ENCODE measurements at regions not wholly inside any gene's neighbourhood (a gene's known extent, or its start where the extent isn't known, plus 50 kb on each side); places are given as distances from the start of the nearest gene placed in this dataset.
"Not testable (repeated sequence)": the region's sequence is repeated elsewhere in the genome, so short reads cannot be mapped to it uniquely, and the experiment has no call there.

- H3K27ac ChIP-seq (ENCODE audit: insufficient read depth, low read depth, low read length, poor library complexity, severe bottlenecking); H3K9me3 ChIP-seq (ENCODE audit: control insufficient read depth, low read length); H3K27me3 ChIP-seq (ENCODE audit: control insufficient read depth, insufficient read depth, low read length, poor library complexity, severe bottlenecking); H3K36me3 ChIP-seq (ENCODE audit: control insufficient read depth, insufficient read depth, low read length); H3K4me1 ChIP-seq (ENCODE audit: control insufficient read depth, insufficient read depth, low read length); H3K4me3 ChIP-seq (ENCODE audit: insufficient read depth, low read depth, low read length): not testable (repeated sequence)
These were observed 50.4 kb upstream of the B3GAT2 start for GRCh38 chr6:71007298-71007697.

DNA sequence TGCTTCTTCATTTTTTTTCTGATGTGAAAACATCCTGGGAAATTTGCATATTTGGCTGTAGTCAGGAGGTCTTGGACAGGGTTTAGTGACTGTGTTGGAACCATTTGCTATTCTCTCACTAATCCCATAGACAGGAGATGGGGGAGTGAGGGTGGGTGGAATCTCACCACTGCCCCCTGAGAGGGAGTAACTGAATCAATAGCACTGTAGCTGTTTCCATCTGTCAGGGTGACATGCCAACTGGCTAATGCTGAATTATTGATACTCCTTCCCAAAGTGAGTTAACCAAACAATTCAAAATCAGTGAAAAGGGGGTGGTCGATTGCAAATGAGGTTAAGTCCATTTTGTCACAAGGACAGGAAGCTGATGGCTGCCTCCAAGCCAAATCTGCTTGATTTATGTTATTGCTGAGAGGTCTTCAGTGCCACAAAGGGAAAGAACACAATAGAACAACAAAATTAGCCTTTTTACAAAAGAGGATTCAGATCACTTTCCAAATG lies 55.1 kb upstream of the B3GAT2 start:
- H3K4me3 ChIP-seq (ENCODE audit: insufficient read depth, low read depth, low read length), result no peak overlapping the region
- H3K4me1 ChIP-seq (ENCODE audit: control insufficient read depth, insufficient read depth, low read length), result no peaks in the 10 kb centered on the region
- no peaks in the 10 kb centered on the region for H3K36me3 ChIP-seq (ENCODE audit: control insufficient read depth, insufficient read depth, low read length)
- no peaks in the 10 kb centered on the region for H3K27me3 ChIP-seq (ENCODE audit: control insufficient read depth, insufficient read depth, low read length, poor library complexity, severe bottlenecking)
- WGBS, 2 experiments, result 73 to 91% methylated on average over 1 of the region's 1 CpG
- H3K27ac ChIP-seq (ENCODE audit: insufficient read depth, low read depth, low read length, poor library complexity, severe bottlenecking), result no peak overlapping the region
- no peaks in the 10 kb centered on the region for H3K9me3 ChIP-seq (ENCODE audit: control insufficient read depth, low read length)

DNA sequence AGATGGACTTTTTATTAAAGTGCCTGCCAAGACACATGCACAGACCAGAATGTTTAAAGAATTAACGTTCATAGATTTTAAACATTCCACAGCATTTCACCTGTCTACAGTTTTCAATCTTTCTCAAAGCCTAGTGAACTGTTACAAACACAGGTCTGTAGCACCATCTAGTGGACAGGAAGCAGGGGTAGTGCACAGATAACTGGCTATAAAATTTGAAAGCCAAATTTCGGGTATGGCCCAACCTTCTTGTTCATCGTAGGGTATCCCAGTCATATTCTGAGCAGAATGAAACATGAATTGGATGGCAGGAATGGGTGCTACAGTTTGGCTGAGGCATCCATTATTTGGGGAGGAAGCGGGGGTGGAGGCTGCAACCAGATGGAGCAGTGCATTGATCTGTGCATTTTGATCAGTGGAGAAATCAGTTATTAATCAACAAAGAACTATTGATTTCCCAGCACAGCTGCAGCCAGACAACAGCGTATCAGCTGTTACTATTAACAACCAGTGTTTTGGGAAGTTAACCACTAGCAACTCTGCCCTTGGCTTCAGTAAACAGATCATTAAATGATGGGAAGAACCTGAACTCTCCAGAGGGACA lies 56.1 kb upstream of the B3GAT2 start:
- Histone ChIP-seq H3K27ac (ENCODE audit: insufficient read depth, low read depth, low read length, poor library complexity, severe bottlenecking) (no peak overlapping the region), H3K27me3 (ENCODE audit: control insufficient read depth, insufficient read depth, low read length, poor library complexity, severe bottlenecking) (no peaks in the 10 kb centered on the region), H3K4me1 (ENCODE audit: control insufficient read depth, insufficient read depth, low read length) (no peaks in the 10 kb centered on the region), H3K4me3 (ENCODE audit: insufficient read depth, low read depth, low read length) (no peak overlapping the region), H3K36me3 (ENCODE audit: control insufficient read depth, insufficient read depth, low read length) (no peaks in the 10 kb centered on the region), H3K9me3 (ENCODE audit: control insufficient read depth, low read length) (no peaks in the 10 kb centered on the region)
- 60% methylated on average over 5 of the region's 5 CpGs for WGBS, 2 experiments

- no peaks in the 10 kb centered on the region for H3K27me3 ChIP-seq (ENCODE audit: control insufficient read depth, insufficient read depth, low read length, poor library complexity, severe bottlenecking)
- H3K9me3 ChIP-seq (ENCODE audit: control insufficient read depth, low read length), result no peaks in the 10 kb centered on the region
- no peak overlapping the region for H3K27ac ChIP-seq (ENCODE audit: insufficient read depth, low read depth, low read length, poor library complexity, severe bottlenecking)
- no peaks in the 10 kb centered on the region for H3K4me1 ChIP-seq (ENCODE audit: control insufficient read depth, insufficient read depth, low read length)
- no peak overlapping the region for H3K4me3 ChIP-seq (ENCODE audit: insufficient read depth, low read depth, low read length)
- H3K36me3 ChIP-seq (ENCODE audit: control insufficient read depth, insufficient read depth, low read length), result no peaks in the 10 kb centered on the region
These were observed 58.5 kb upstream of the B3GAT2 start for GRCh38 chr6:71015392-71015791.

- 63 to 69% methylated on average over 7 of the region's 7 CpGs for WGBS, 2 experiments
- no peaks in the 10 kb centered on the region for H3K9me3 ChIP-seq (ENCODE audit: control insufficient read depth, low read length)
- no peak overlapping the region for H3K4me3 ChIP-seq (ENCODE audit: insufficient read depth, low read depth, low read length)
- peak overlapping the region; percentile 26 for H3K27ac ChIP-seq (ENCODE audit: insufficient read depth, low read depth, low read length, poor library complexity, severe bottlenecking)
- H3K4me1 ChIP-seq (ENCODE audit: control insufficient read depth, insufficient read depth, low read length), result peaks cover 3% of the 10 kb centered on the region
- no peaks in the 10 kb centered on the region for H3K27me3 ChIP-seq (ENCODE audit: control insufficient read depth, insufficient read depth, low read length, poor library complexity, severe bottlenecking)
- no peaks in the 10 kb centered on the region for H3K36me3 ChIP-seq (ENCODE audit: control insufficient read depth, insufficient read depth, low read length)
These were observed 71.5 kb upstream of the B3GAT2 start for GRCh38 chr6:71028236-71028876.

- WGBS, 2 experiments, result 84 to 86% methylated on average over 3 of the region's 4 CpGs
- H3K27me3 ChIP-seq (ENCODE audit: control insufficient read depth, insufficient read depth, low read length, poor library complexity, severe bottlenecking), result no peaks in the 10 kb centered on the region
- H3K36me3 ChIP-seq (ENCODE audit: control insufficient read depth, insufficient read depth, low read length), result no peaks in the 10 kb centered on the region
- H3K9me3 ChIP-seq (ENCODE audit: control insufficient read depth, low read length), result no peaks in the 10 kb centered on the region
- H3K27ac ChIP-seq (ENCODE audit: insufficient read depth, low read depth, low read length, poor library complexity, severe bottlenecking), result no peak overlapping the region
- H3K4me1 ChIP-seq (ENCODE audit: control insufficient read depth, insufficient read depth, low read length), result peaks cover 3% of the 10 kb centered on the region
- H3K4me3 ChIP-seq (ENCODE audit: insufficient read depth, low read depth, low read length), result no peak overlapping the region
These were observed 72.0 kb upstream of the B3GAT2 start for GRCh38 chr6:71028877-71029252.

DNA sequence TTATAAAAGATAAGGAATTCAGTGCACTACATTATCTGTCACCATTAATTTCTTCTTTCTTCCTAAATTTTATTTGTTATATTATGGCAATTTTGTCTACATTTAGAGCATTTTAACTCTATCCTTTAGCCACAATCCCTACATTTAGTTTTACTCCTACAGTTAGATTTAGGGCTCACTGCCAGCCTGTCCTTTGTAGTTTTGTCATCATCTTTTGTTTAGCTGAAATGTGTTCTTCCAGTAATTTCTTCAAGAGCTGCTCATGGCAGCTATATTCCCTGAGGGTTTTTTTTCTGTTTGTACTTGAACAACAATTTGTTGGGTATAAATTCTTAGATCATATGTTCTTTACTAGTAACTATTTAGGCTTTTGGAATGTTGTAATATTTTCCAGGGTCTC lies 72.7 kb upstream of the B3GAT2 start:
- no peaks in the 10 kb centered on the region for H3K36me3 ChIP-seq (ENCODE audit: control insufficient read depth, insufficient read depth, low read length)
- H3K4me1 ChIP-seq (ENCODE audit: control insufficient read depth, insufficient read depth, low read length), result peaks cover 3% of the 10 kb centered on the region
- no peaks in the 10 kb centered on the region for H3K27me3 ChIP-seq (ENCODE audit: control insufficient read depth, insufficient read depth, low read length, poor library complexity, severe bottlenecking)
- no peaks in the 10 kb centered on the region for H3K9me3 ChIP-seq (ENCODE audit: control insufficient read depth, low read length)
- H3K27ac ChIP-seq (ENCODE audit: insufficient read depth, low read depth, low read length, poor library complexity, severe bottlenecking), result no peak overlapping the region
- no peak overlapping the region for H3K4me3 ChIP-seq (ENCODE audit: insufficient read depth, low read depth, low read length)

DNA sequence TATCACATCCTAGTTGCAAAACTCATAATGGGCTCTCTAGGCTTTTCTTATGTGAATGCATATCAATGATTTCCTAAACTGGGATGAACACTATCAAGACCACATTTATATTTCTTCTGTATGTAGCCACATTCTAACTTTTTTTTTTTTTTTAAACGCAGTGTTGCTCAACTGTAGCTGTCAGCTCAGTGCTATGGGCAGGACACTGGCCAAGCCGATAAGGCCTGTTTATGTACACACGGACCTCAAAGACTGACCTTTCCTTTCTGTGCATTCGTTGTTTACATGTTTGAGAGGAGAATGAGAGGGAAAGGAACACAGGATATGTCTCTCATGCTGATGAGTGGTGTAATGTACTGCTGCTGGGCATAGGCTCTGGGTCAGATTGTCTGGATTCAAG lies 75.1 kb upstream of the B3GAT2 start:
- Histone ChIP-seq H3K9me3 (ENCODE audit: control insufficient read depth, low read length) (no peaks in the 10 kb centered on the region), H3K36me3 (ENCODE audit: control insufficient read depth, insufficient read depth, low read length) (no peaks in the 10 kb centered on the region), H3K4me1 (ENCODE audit: control insufficient read depth, insufficient read depth, low read length) (peaks cover 3% of the 10 kb centered on the region), H3K4me3 (ENCODE audit: insufficient read depth, low read depth, low read length) (no peak overlapping the region), H3K27ac (ENCODE audit: insufficient read depth, low read depth, low read length, poor library complexity, severe bottlenecking) (no peak overlapping the region), H3K27me3 (ENCODE audit: control insufficient read depth, insufficient read depth, low read length, poor library complexity, severe bottlenecking) (no peaks in the 10 kb centered on the region)
- WGBS, 2 experiments, result 70 to 71% methylated on average over 4 of the region's 4 CpGs

GRCh38 chr6:71033171-71033570 lies 76.3 kb upstream of the B3GAT2 start:
- WGBS, 2 experiments, result 96 to 100% methylated on average over 1 of the region's 1 CpG
- H3K4me3 ChIP-seq (ENCODE audit: insufficient read depth, low read depth, low read length), result no peak overlapping the region
- H3K27ac ChIP-seq (ENCODE audit: insufficient read depth, low read depth, low read length, poor library complexity, severe bottlenecking), result no peak overlapping the region

GRCh38 chr6:71033890-71034289 lies 77.0 kb upstream of the B3GAT2 start:
- Histone ChIP-seq H3K4me3 (ENCODE audit: insufficient read depth, low read depth, low read length) (no peak overlapping the region), H3K9me3 (ENCODE audit: control insufficient read depth, low read length) (no peaks in the 10 kb centered on the region), H3K4me1 (ENCODE audit: control insufficient read depth, insufficient read depth, low read length) (no peaks in the 10 kb centered on the region), H3K27me3 (ENCODE audit: control insufficient read depth, insufficient read depth, low read length, poor library complexity, severe bottlenecking) (no peaks in the 10 kb centered on the region), H3K27ac (ENCODE audit: insufficient read depth, low read depth, low read length, poor library complexity, severe bottlenecking) (no peak overlapping the region), H3K36me3 (ENCODE audit: control insufficient read depth, insufficient read depth, low read length) (no peaks in the 10 kb centered on the region)
- 79 to 82% methylated on average over 4 of the region's 4 CpGs for WGBS, 2 experiments

More at GRCh38 chr6:71033171-71033570, 76.3 kb upstream of the B3GAT2 start:
- no peaks in the 10 kb centered on the region for H3K36me3 ChIP-seq (ENCODE audit: control insufficient read depth, insufficient read depth, low read length)
- no peaks in the 10 kb centered on the region for H3K27me3 ChIP-seq (ENCODE audit: control insufficient read depth, insufficient read depth, low read length, poor library complexity, severe bottlenecking)
- peaks cover 3% of the 10 kb centered on the region for H3K4me1 ChIP-seq (ENCODE audit: control insufficient read depth, insufficient read depth, low read length)
- H3K9me3 ChIP-seq (ENCODE audit: control insufficient read depth, low read length), result no peaks in the 10 kb centered on the region
